Testis (tissue), 2 donors: ENCODE measurements at regions not wholly inside any gene's neighbourhood (a gene's known extent, or its start where the extent isn't known, plus 50 kb on each side); places are given as distances from the start of the nearest gene placed in this dataset.

ENCODE experiments used
- DNase-seq: peaks from one replicate; pipeline ENCODE4 v3.0.0-alpha.2; 2019
- H3K27ac ChIP-seq, 2 donors: fragments of 200-600 bp; sonication (generic); one replicate each; pipeline ENCODE4 v1.5.1; 2019
- H3K27me3 ChIP-seq: fragments of 200-600 bp; sonication (generic); one replicate; pipeline ENCODE4 v1.5.1; 2019
- H3K36me3 ChIP-seq: fragments of 200-600 bp; sonication (generic); one replicate; pipeline ENCODE4 v1.5.1; 2017; ENCODE audit warnings: low read depth; ENCODE audit errors: missing control alignments
- H3K4me1 ChIP-seq: fragments of 200-600 bp; sonication (generic); one replicate; pipeline ENCODE4 v1.5.1; 2019
- H3K4me3 ChIP-seq, 2 donors: fragments of 200-600 bp; sonication (generic); one replicate each; pipeline ENCODE4 v1.5.1; 2017 to 2019
- H3K9me3 ChIP-seq: fragments of 200-600 bp; sonication (generic); one replicate; pipeline ENCODE4 v1.5.1; 2017
- CTCF ChIP-seq, 3 experiments: fragments of 450-650 bp in 2 of 3; fragments of 200-600 bp in 1 of 3; sonication (generic) in 1 of 3; IDR thresholded peaks; one replicate each; pipeline ENCODE4 v1.5.1; 2016 to 2019; ENCODE audit warnings: antibody characterized with exemption in 3 of 3, mild to moderate bottlenecking in 2 of 3, moderate library complexity in 1 of 3
- POLR2A ChIP-seq: fragments of 450-650 bp; IDR thresholded peaks from one replicate; pipeline ENCODE4 v1.6.1; 2017; ENCODE audit warnings: antibody characterized with exemption, mild to moderate bottlenecking, moderate library complexity
- WGBS, 2 donors: methylation state at CpG; one replicate each; pipeline ENCODE4 v1.1.5; 2018; 5-methylcytosine and 5-hydroxymethylcytosine counted together
- intact Hi-C: fragments of 100-400 bp; cut with DNase I; formaldehyde crosslinking; loops from one replicate; pipeline ENCODE4 v1.15.1; 2023; ENCODE audit warnings: low total_unique reads

GRCh38 chr12:65608319-65608916 is 215.9 kb upstream of the HMGA2 start:
- no peak overlapping the region for H3K4me3 ChIP-seq
- intact Hi-C loops: no loop called here
- WGBS, 2 donors: 74 to 75% methylated on average over 2 of the region's 2 CpGs

GRCh38 chr12:65609359-65609771 is 214.9 kb upstream of the HMGA2 start:
- intact Hi-C loops: no loop called here
- H3K9me3 ChIP-seq: no peaks in the 10 kb centered on the region
- H3K27me3 ChIP-seq: no peaks in the 10 kb centered on the region
- H3K36me3 ChIP-seq: no peaks in the 10 kb centered on the region
- no peak for TF ChIP-seq CTCF (IDR thresholded peaks at IDR 0.05)
- no peak for TF ChIP-seq POLR2A
- WGBS, 2 donors: 69 to 71% methylated on average over 4 of the region's 4 CpGs
- no peak overlapping the region for H3K4me3 ChIP-seq
- no peak overlapping the region for H3K27ac ChIP-seq
- DNase-seq: no peak
- no peaks in the 10 kb centered on the region for H3K4me1 ChIP-seq

More at GRCh38 chr12:65608319-65608916, 215.9 kb upstream of the HMGA2 start:
- H3K27me3 ChIP-seq: no peaks in the 10 kb centered on the region
- no peaks in the 10 kb centered on the region for H3K36me3 ChIP-seq
- H3K27ac ChIP-seq: no peak overlapping the region
- DNase-seq: no peak
- no peaks in the 10 kb centered on the region for H3K9me3 ChIP-seq
- TF ChIP-seq CTCF (IDR thresholded peaks at IDR 0.05) (no peak), POLR2A (no peak)
- H3K4me1 ChIP-seq: peaks cover 3% of the 10 kb centered on the region

GRCh38 chr12:65611396-65611795 is 212.9 kb upstream of the HMGA2 start:
- intact Hi-C loops: no loop called here
- no peaks in the 10 kb centered on the region for H3K36me3 ChIP-seq
- H3K9me3 ChIP-seq: no peaks in the 10 kb centered on the region
- H3K27me3 ChIP-seq: no peaks in the 10 kb centered on the region
- no peaks in the 10 kb centered on the region for H3K4me1 ChIP-seq
- no peak for DNase-seq
- no peak overlapping the region for H3K27ac ChIP-seq
- no peak overlapping the region for H3K4me3 ChIP-seq
- WGBS, 2 donors: 93 to 98% methylated on average over 3 of the region's 3 CpGs
- TF ChIP-seq POLR2A (no peak), CTCF (IDR thresholded peaks at IDR 0.05) (no peak)

GRCh38 chr12:65612440-65612839 is 211.8 kb upstream of the HMGA2 start:
- DNase-seq: no peak
- WGBS, 2 donors: 84 to 85% methylated on average over 7 of the region's 7 CpGs
- Histone ChIP-seq H3K4me1 (no peaks in the 10 kb centered on the region), H3K27me3 (no peaks in the 10 kb centered on the region), H3K36me3 (no peaks in the 10 kb centered on the region), H3K4me3 (no peak overlapping the region), H3K27ac (no peak overlapping the region), H3K9me3 (no peaks in the 10 kb centered on the region)
- intact Hi-C loops: no loop called here
- TF ChIP-seq POLR2A (no peak), CTCF (IDR thresholded peaks at IDR 0.05) (no peak)

- TF ChIP-seq POLR2A (no peak), CTCF (IDR thresholded peaks at IDR 0.05) (no peak)
- Histone ChIP-seq H3K9me3 (no peaks in the 10 kb centered on the region), H3K27me3 (no peaks in the 10 kb centered on the region), H3K27ac (no peak overlapping the region), H3K36me3 (no peaks in the 10 kb centered on the region), H3K4me1 (no peaks in the 10 kb centered on the region), H3K4me3 (no peak overlapping the region)
- 78 to 86% methylated on average over 3 of the region's 3 CpGs for WGBS, 2 donors
- intact Hi-C loops: no loop called here
- DNase-seq: no peak
Observed at GRCh38 chr12:65613692-65614091, 210.6 kb upstream of the HMGA2 start.
